Gastrocnemius medialis (tissue), 4 donors: ENCODE measurements at regions not wholly inside any gene's neighbourhood (a gene's known extent, or its start where the extent isn't known, plus 50 kb on each side); places are given as distances from the start of the nearest gene placed in this dataset.

Experiments
- ATAC-seq, 2 donors: fragments of 150-250 bp; one replicate each; pipeline ENCODE4 v1.9.1; 2016
- DNase-seq, 2 donors: peaks; one replicate each; pipeline ENCODE4 v3.0.0-alpha.2; 2019
- H3K27ac ChIP-seq, 4 donors: fragments of 200-600 bp; sonication (generic); 1 replicate in 1 of 4; 2 replicates in 3 of 4; pipeline ENCODE4 v1.5.1; 2016 to 2018; ENCODE audit warnings: mild to moderate bottlenecking in 2 of 4, moderate library complexity in 1 of 4
- H3K27me3 ChIP-seq, 3 donors: fragments of 200-600 bp; sonication (generic) in 2 of 3; 1 replicate in 1 of 3; 2 replicates in 2 of 3; pipeline versions ENCODE4 v1.5.1 to v1.6.0; 2016 to 2019; ENCODE audit warnings: mild to moderate bottlenecking in 1 of 3, moderate library complexity in 1 of 3
- H3K36me3 ChIP-seq, 2 donors: fragments of 200-600 bp; sonication (generic) in 1 of 2; one replicate each; pipeline ENCODE4 v1.5.1; 2017 to 2018
- H3K4me1 ChIP-seq, 2 donors: fragments of 200-600 bp; sonication (generic) in 1 of 2; one replicate each; pipeline ENCODE4 v1.5.1; 2016 to 2017; ENCODE audit warnings: mild to moderate bottlenecking in 2 of 2
- H3K4me3 ChIP-seq, 4 donors: fragments of 200-600 bp; sonication (generic) in 3 of 4; 1 replicate in 1 of 4; 2 replicates in 3 of 4; pipeline ENCODE4 v1.5.1; 2016 to 2019; ENCODE audit warnings: mild to moderate bottlenecking in 2 of 4
- H3K9me3 ChIP-seq, 3 donors: fragments of 200-600 bp; sonication (generic) in 2 of 3; 1 replicate in 1 of 3; 2 replicates in 2 of 3; pipeline ENCODE4 v1.5.1; 2016 to 2019
- CTCF ChIP-seq, 5 experiments: fragments of 450-650 bp in 3 of 5; fragments of 200-600 bp in 2 of 5; sonication (generic) in 2 of 5; IDR thresholded peaks in 4 of 5; conservative IDR thresholded peaks in 1 of 5; 1 replicate in 4 of 5; 2 replicates in 1 of 5; pipeline ENCODE4 v1.5.1; 2016 to 2019; ENCODE audit warnings: antibody characterized with exemption in 5 of 5, mild to moderate bottlenecking in 3 of 5, moderate library complexity in 3 of 5
- POLR2A ChIP-seq, 2 donors: fragments of 450-650 bp; IDR thresholded peaks; one replicate each; pipeline ENCODE4 v1.6.1; 2017; ENCODE audit warnings: antibody characterized with exemption in 2 of 2, mild to moderate bottlenecking in 2 of 2, moderate library complexity in 2 of 2
- in situ Hi-C, 4 donors: fragments of 200-750 bp; cut with MboI; loops; one replicate each; pipeline versions ENCODE4 v1.15.0 to v1.8.0; 2017; ENCODE audit warnings: low sequenced_read_pairs in 4 of 4
- intact Hi-C: fragments of 100-400 bp; cut with DNase I; formaldehyde crosslinking; loops from one replicate; pipeline ENCODE4 v1.15.1; 2023; ENCODE audit warnings: low total_unique reads

GRCh38 chr7:9557853-9558252 lies 1124.4 kb downstream of the NXPH1 start:
- no peaks in the 10 kb centered on the region for H3K27me3 ChIP-seq
- H3K4me1 ChIP-seq, result no peaks in the 10 kb centered on the region
- in situ Hi-C loops, result loop anchor here in 1 of 4 donors (25.0 kb wide), 1 partner anchor 104 kb away; no protein-coding TSS in a partner anchor
- no peak overlapping the region for H3K27ac ChIP-seq
- TF ChIP-seq POLR2A (IDR thresholded peaks at IDR 0.05) (no peak), CTCF (IDR thresholded peaks at IDR 0.05 in 4 of 5, conservative IDR thresholded peaks at IDR 0.05 in 1 of 5) (no peak)
- no peaks in the 10 kb centered on the region for H3K9me3 ChIP-seq
- DNase-seq, result no peak
- no peak for ATAC-seq
- no peak overlapping the region for H3K4me3 ChIP-seq
- H3K36me3 ChIP-seq, result no peaks in the 10 kb centered on the region
- intact Hi-C loops, result no loop called here

GRCh38 chr7:9575716-9576115 lies 1142.3 kb downstream of the NXPH1 start:
- no peak for TF ChIP-seq CTCF (IDR thresholded peaks at IDR 0.05 in 4 of 5, conservative IDR thresholded peaks at IDR 0.05 in 1 of 5)
- TF ChIP-seq POLR2A (IDR thresholded peaks at IDR 0.05), result no peak
- Histone ChIP-seq H3K4me1 (no peaks in the 10 kb centered on the region), H3K27me3 (no peaks in the 10 kb centered on the region), H3K27ac (no peak overlapping the region), H3K36me3 (no peaks in the 10 kb centered on the region), H3K9me3 (no peaks in the 10 kb centered on the region), H3K4me3 (no peak overlapping the region)
- intact Hi-C loops (no loop called here), in situ Hi-C loops (no loop called here)
- ATAC-seq (no peak), DNase-seq (no peak)

GRCh38 chr7:9582824-9583223 lies 1149.4 kb downstream of the NXPH1 start:
- DNase-seq (no peak), ATAC-seq (no peak)
- Histone ChIP-seq H3K4me3 (no peak overlapping the region), H3K27ac (no peak overlapping the region), H3K27me3 (no peaks in the 10 kb centered on the region), H3K4me1 (no peaks in the 10 kb centered on the region), H3K9me3 (no peaks in the 10 kb centered on the region), H3K36me3 (no peaks in the 10 kb centered on the region)
- in situ Hi-C loops, result no loop called here
- intact Hi-C loops, result no loop called here
- TF ChIP-seq POLR2A (IDR thresholded peaks at IDR 0.05) (no peak), CTCF (IDR thresholded peaks at IDR 0.05 in 4 of 5, conservative IDR thresholded peaks at IDR 0.05 in 1 of 5) (no peak)

- ATAC-seq (no peak), DNase-seq (no peak)
- H3K36me3 ChIP-seq, result no peaks in the 10 kb centered on the region
- H3K4me3 ChIP-seq, result no peak overlapping the region
- no peak overlapping the region for H3K27ac ChIP-seq
- H3K4me1 ChIP-seq, result no peaks in the 10 kb centered on the region
- no peaks in the 10 kb centered on the region for H3K27me3 ChIP-seq
- intact Hi-C loops, result no loop called here
- in situ Hi-C loops, result no loop called here
- H3K9me3 ChIP-seq, result no peaks in the 10 kb centered on the region
- TF ChIP-seq CTCF (IDR thresholded peaks at IDR 0.05 in 4 of 5, conservative IDR thresholded peaks at IDR 0.05 in 1 of 5) (no peak), POLR2A (IDR thresholded peaks at IDR 0.05) (no peak)
These were observed 1165.0 kb downstream of the NXPH1 start for GRCh38 chr7:9598411-9598810.

- ATAC-seq (no peak), DNase-seq (no peak)
- no peaks in the 10 kb centered on the region for H3K9me3 ChIP-seq
- intact Hi-C loops, result no loop called here
- no peaks in the 10 kb centered on the region for H3K4me1 ChIP-seq
- in situ Hi-C loops, result no loop called here
- H3K27me3 ChIP-seq, result no peaks in the 10 kb centered on the region
- no peak overlapping the region for H3K4me3 ChIP-seq
- H3K27ac ChIP-seq, result no peak overlapping the region
- TF ChIP-seq CTCF (IDR thresholded peaks at IDR 0.05 in 4 of 5, conservative IDR thresholded peaks at IDR 0.05 in 1 of 5) (no peak), POLR2A (IDR thresholded peaks at IDR 0.05) (no peak)
- H3K36me3 ChIP-seq, result no peaks in the 10 kb centered on the region
These were observed 1167.6 kb downstream of the NXPH1 start for GRCh38 chr7:9600974-9601373.
